ENCODE measurements at regions not wholly inside any gene's neighbourhood (a gene's known extent, or its start where the extent isn't known, plus 50 kb on each side); places are given as distances from the start of the nearest gene placed in this dataset.

DNA sequence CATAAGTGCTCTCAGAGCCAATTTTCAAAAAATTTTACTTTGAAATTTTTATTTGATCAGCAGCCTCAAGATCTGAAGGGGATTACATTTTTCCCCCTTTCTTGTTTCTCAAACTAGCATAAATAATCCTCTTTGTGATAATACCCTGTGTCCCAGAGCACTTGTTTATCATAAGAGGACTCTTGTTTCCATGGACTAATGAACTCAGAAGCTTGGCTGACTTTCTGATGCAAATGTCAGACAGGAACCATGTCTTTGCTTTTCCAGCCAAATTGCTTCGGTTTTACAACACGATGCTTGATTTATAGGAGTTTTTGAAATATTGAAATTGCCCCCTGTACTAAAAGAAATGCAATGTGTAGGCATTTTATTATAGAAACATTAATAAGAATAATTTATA, 859.3 kb upstream of the LCORL start:
- H3K4me3 ChIP-seq (ENCODE audit: low read depth, low read length), result no peak overlapping the region
- TF ChIP-seq, protein P1, sequence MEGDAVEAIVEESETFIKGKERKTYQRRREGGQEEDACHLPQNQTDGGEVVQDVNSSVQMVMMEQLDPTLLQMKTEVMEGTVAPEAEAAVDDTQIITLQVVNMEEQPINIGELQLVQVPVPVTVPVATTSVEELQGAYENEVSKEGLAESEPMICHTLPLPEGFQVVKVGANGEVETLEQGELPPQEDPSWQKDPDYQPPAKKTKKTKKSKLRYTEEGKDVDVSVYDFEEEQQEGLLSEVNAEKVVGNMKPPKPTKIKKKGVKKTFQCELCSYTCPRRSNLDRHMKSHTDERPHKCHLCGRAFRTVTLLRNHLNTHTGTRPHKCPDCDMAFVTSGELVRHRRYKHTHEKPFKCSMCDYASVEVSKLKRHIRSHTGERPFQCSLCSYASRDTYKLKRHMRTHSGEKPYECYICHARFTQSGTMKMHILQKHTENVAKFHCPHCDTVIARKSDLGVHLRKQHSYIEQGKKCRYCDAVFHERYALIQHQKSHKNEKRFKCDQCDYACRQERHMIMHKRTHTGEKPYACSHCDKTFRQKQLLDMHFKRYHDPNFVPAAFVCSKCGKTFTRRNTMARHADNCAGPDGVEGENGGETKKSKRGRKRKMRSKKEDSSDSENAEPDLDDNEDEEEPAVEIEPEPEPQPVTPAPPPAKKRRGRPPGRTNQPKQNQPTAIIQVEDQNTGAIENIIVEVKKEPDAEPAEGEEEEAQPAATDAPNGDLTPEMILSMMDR (IDR thresholded peaks at IDR 0.05; ENCODE audit: low read depth, low read length, missing control alignments), result no peak
- DNase-seq (ENCODE audit: low read depth), result no peak

DNA sequence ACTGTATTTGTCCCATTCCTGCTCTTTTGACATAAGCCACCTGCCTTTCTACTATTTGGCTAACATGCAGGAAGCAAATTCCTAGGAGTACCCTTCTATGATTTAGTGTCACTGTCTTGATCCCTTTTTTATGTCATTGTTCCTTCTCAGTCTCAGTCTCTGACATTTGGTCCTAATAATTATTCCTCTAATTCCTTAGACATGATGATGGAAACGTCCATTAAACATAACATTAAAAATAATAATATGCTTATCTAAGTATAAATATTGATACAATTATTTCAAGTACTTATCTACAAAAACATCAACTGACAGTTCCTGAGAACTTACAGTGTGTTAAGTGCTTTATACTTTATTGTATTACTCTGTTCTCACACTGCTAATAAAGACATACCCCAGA, 857.0 kb upstream of the LCORL start:
- DNase-seq (ENCODE audit: low read depth), result no peak
- TF ChIP-seq, protein P1 (IDR thresholded peaks at IDR 0.05; ENCODE audit: low read depth, low read length, missing control alignments), result no peak
- H3K4me3 ChIP-seq (ENCODE audit: low read depth, low read length), result no peak overlapping the region

DNA sequence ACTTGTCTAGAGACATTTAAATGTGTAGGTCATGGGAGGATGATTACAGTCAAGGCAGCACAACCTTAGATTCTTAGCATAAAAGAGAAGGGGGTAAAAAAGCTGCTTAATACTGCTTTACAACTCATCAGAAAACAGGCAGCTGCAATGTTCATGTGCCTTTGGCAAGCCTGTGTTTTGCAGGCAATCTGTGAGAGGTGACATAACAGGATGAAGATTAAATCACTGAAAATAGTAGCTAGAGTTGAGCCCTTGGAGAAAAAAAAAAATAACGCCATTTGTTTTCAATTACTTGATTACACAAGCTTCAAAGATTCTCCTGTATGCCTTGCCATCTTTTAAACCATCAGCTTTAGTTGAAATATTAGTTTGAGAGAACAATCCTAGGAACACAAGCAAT, 847.6 kb upstream of the LCORL start:
- TF ChIP-seq, protein P1 (IDR thresholded peaks at IDR 0.05; ENCODE audit: low read depth, low read length, missing control alignments), result no peak
- no peak overlapping the region for H3K4me3 ChIP-seq (ENCODE audit: low read depth, low read length)
- no peak for DNase-seq (ENCODE audit: low read depth)

DNA sequence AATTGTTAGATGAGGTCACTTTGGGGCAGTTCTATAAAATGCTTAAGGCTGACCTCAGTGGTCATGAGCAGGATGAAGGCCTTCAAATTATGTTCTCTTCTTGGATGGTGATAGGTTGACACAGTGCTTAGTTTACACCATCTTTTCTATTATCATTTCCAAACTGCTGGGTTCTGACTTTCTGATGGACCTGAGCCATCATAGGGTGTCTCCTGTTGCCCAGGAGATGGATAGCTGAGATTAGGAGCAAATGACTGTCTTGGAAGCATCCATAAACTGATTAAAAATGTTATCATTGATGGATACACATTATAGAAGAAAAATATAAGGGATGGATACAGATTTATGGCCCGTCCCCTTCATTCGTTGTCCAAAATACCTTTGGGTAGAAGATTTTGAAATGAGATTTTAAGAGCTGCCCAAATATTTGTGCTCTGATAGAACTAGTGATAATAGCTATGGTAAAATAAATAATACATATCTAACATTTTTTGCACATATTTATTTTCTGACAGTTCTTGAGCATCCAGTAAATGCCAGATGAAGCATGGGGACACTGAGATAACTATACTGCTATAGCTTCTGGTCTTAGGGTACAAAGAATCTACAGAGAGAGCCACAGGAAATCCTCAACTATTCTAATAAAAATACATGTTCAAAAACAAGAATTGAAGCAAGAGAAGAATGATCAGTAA, 839.4 kb upstream of the LCORL start:
- H3K4me3 ChIP-seq (ENCODE audit: low read depth, low read length), result no peak overlapping the region
- TF ChIP-seq, protein P1 (IDR thresholded peaks at IDR 0.05; ENCODE audit: low read depth, low read length, missing control alignments), result no peak
- DNase-seq (ENCODE audit: low read depth), result no peak

DNA sequence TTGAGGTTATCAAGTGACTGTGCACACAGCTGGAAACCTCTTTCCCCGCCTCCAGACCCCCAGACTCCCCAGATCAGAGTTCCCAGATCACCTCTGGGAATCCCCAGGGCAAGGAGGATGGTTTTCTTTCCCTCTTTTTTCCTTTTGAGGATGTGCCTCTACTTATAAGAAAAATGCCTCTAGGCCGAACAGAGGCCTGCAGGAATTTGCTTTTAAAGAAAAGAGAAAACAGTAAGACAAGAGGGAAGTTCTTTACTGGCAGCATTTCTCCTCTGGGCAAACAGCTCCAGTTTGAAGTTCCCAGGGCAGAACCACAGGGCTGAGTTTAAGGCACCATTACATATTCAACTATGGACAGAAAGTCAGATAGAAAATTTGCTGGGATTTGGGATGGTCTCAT, 837.9 kb upstream of the LCORL start:
- TF ChIP-seq, protein P1 (IDR thresholded peaks at IDR 0.05; ENCODE audit: low read depth, low read length, missing control alignments), result no peak
- H3K4me3 ChIP-seq (ENCODE audit: low read depth, low read length), result no peak overlapping the region
- DNase-seq (ENCODE audit: low read depth), result no peak

DNA sequence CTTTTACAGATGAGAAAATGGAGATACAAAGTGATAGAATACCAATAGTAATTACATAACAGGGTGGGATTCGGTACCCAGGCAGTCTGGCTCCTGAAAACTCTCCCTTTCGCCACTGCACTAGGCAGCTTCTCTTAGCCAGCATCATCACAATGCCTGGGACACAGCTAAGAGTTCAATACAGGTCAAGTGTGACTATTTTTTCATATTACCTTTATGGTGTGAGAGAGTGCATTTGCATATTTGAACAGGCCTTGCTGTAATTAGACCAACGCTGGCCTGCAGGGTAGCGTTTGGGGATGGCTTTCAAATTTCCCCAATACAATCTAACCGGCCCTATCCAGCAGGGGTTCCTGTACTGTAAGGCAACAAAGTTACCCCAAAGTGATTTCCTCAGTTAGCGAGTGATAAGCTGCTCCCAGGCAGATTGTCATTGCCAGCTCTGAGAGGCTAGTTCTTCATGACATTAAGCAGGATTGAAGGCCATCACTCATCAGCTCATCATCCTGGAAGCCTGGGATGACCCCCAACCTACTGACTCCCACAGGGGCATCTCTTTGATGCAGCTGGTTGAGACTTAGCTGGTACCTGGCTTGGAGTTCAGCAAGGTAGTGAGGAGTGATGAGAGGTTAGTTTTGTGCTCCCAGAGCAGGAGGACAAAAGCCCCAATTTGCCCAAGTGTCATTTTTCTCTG, 836.8 kb upstream of the LCORL start:
- no peak for DNase-seq (ENCODE audit: low read depth)
- TF ChIP-seq, protein P1 (IDR thresholded peaks at IDR 0.05; ENCODE audit: low read depth, low read length, missing control alignments), result no peak
- no peak overlapping the region for H3K4me3 ChIP-seq (ENCODE audit: low read depth, low read length)

DNA sequence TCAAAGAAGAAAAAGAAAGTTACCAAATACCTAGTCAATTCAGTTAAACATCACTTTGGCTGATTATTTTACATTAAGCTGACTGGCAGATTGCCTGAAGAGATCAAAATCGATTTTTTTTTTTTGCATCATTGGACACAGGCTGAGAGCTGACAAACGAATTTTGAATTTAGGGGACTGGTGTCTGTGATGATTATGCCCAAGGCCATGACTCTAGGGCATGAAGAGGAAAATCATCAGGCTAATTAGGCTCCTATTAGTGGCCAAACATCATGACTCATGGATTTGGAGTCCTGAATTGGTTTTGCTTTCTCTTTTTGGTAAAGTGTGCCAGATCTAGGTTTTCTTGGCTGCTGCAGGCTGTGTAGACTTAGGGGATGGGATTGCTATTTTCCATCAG, 829.3 kb upstream of the LCORL start:
- TF ChIP-seq, protein P1 (IDR thresholded peaks at IDR 0.05; ENCODE audit: low read depth, low read length, missing control alignments), result no peak
- no peak for DNase-seq (ENCODE audit: low read depth)

More for the DNA sequence above, 829.3 kb upstream of the LCORL start:
- no peak overlapping the region for H3K4me3 ChIP-seq (ENCODE audit: low read depth, low read length)

Data from GM12864 (cell line).